Neural progenitor cell (in vitro differentiated cells): ENCODE measurements at regions not wholly inside any gene's neighbourhood (a gene's known extent, or its start where the extent isn't known, plus 50 kb on each side); places are given as distances from the start of the nearest gene placed in this dataset.

Source experiments
- DNase-seq: peaks from one replicate; pipeline ENCODE4 v3.0.0-alpha.2; 2016; ENCODE audit warnings: low spot score
- H2AFZ ChIP-seq: fragments of 200-600 bp; sonication (generic); replicated peaks from 2 replicates; pipeline ENCODE4 v1.6.1; 2016; ENCODE audit warnings: antibody characterized with exemption
- H3F3A ChIP-seq: fragments of 200-600 bp; sonication (generic); 2 replicates; pipeline ENCODE4 v1.6.1; 2016; ENCODE audit warnings: antibody characterized with exemption, low read depth
- H3K27ac ChIP-seq: fragments of 200-600 bp; sonication (generic); 2 replicates; pipeline ENCODE4 v1.5.1; 2016; ENCODE audit warnings: mild to moderate bottlenecking
- H3K27me3 ChIP-seq: fragments of 200-600 bp; sonication (generic); 2 replicates; pipeline ENCODE4 v1.6.1; 2016; ENCODE audit warnings: mild to moderate bottlenecking, moderate library complexity
- H3K36me3 ChIP-seq: fragments of 200-600 bp; sonication (generic); 2 replicates; pipeline ENCODE4 v1.5.1; 2016
- H3K4me1 ChIP-seq: fragments of 200-600 bp; sonication (generic); 2 replicates; pipeline ENCODE4 v1.6.1; 2016; ENCODE audit warnings: mixed run types
- H3K4me2 ChIP-seq: fragments of 200-600 bp; sonication (generic); 2 replicates; pipeline ENCODE4 v1.6.1; 2016
- H3K4me3 ChIP-seq: fragments of 200-600 bp; sonication (generic); 2 replicates; pipeline ENCODE4 v1.5.1; 2016
- H3K79me2 ChIP-seq: fragments of 200-600 bp; sonication (generic); 2 replicates; pipeline ENCODE4 v1.6.1; 2016; ENCODE audit warnings: low read depth
- H3K9ac ChIP-seq: fragments of 200-600 bp; sonication (generic); 2 replicates; pipeline ENCODE4 v1.6.1; 2016
- H3K9me3 ChIP-seq: fragments of 200-600 bp; sonication (generic); 2 replicates; pipeline ENCODE4 v1.5.1; 2016; ENCODE audit warnings: low read depth
- H4K20me1 ChIP-seq: fragments of 200-600 bp; sonication (generic); 2 replicates; pipeline ENCODE4 v1.6.1; 2016; ENCODE audit warnings: low read depth
- H3K27ac Mint-ChIP-seq: 3 replicates; pipeline ENCODE4 v1.8.0; 2021; ENCODE audit warnings: mixed read lengths
- H3K27me3 Mint-ChIP-seq: 2 replicates; pipeline ENCODE4 v1.8.0; 2022; ENCODE audit warnings: low read depth, mild to moderate bottlenecking, inconsistent platforms, moderate library complexity, mixed read lengths; ENCODE audit not compliant: insufficient read depth
- H3K36me3 Mint-ChIP-seq: 3 replicates; pipeline ENCODE4 v1.8.0; 2021; ENCODE audit warnings: mixed read lengths
- H3K4me1 Mint-ChIP-seq: 3 replicates; pipeline ENCODE4 v1.8.0; 2021; ENCODE audit warnings: mixed read lengths
- H3K4me3 Mint-ChIP-seq: 3 replicates; pipeline ENCODE4 v1.8.0; 2021; ENCODE audit warnings: mild to moderate bottlenecking, moderate library complexity, mixed read lengths
- H3K9me3 Mint-ChIP-seq: 3 replicates; pipeline ENCODE4 v1.8.0; 2020; ENCODE audit warnings: mixed read lengths
- EZH2 ChIP-seq: fragments of 200-600 bp; sonication (generic); IDR thresholded peaks from 2 replicates; pipeline ENCODE4 v1.6.1; 2017; ENCODE audit warnings: antibody characterized with exemption, mild to moderate bottlenecking, moderate library complexity
- EZH2phosphoT487 ChIP-seq: fragments of 200-600 bp; sonication (generic); IDR thresholded peaks from 2 replicates; pipeline ENCODE4 v1.6.1; 2017; ENCODE audit warnings: antibody characterized with exemption
- TF ChIP-seq, protein P1 (sequence below): fragments of 200-600 bp; sonication (generic); IDR thresholded peaks from 2 replicates; pipeline ENCODE4 v1.5.1; 2017; ENCODE audit warnings: antibody characterized with exemption, mild to moderate bottlenecking

DNA sequence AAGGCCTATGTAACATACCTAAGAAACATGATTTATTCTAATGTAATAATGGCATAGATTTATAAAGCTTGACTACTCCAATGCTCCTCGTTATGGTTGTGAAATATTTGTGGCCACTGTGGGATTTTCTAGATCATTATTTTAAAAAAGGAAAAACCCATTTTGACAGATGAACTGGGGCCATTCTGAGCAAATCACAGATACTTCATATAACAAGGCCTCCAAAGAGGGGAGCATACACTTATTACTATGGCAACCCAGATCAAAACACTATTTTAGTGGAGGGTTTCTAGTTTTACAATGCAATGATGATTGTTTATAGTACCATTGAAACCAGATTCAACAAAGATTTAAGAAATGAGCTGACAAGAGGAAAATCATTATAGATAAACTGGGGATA is 346.6 kb downstream of the ZNF326 start:
- Histone ChIP-seq H3K27ac (no peak overlapping the region), H3F3A (no peaks in the 10 kb centered on the region), H3K4me3 (no peak overlapping the region), H3K79me2 (no peaks in the 10 kb centered on the region), H3K4me2 (no peak overlapping the region), H2AFZ (no peak overlapping the region), H3K27me3 (no peaks in the 10 kb centered on the region), H3K4me1 (no peaks in the 10 kb centered on the region), H3K9ac (no peak overlapping the region), H3K36me3 (no peaks in the 10 kb centered on the region), H4K20me1 (no peaks in the 10 kb centered on the region), H3K9me3 (no peaks in the 10 kb centered on the region)
- no peak for TF ChIP-seq EZH2phosphoT487
- TF ChIP-seq, protein P1, sequence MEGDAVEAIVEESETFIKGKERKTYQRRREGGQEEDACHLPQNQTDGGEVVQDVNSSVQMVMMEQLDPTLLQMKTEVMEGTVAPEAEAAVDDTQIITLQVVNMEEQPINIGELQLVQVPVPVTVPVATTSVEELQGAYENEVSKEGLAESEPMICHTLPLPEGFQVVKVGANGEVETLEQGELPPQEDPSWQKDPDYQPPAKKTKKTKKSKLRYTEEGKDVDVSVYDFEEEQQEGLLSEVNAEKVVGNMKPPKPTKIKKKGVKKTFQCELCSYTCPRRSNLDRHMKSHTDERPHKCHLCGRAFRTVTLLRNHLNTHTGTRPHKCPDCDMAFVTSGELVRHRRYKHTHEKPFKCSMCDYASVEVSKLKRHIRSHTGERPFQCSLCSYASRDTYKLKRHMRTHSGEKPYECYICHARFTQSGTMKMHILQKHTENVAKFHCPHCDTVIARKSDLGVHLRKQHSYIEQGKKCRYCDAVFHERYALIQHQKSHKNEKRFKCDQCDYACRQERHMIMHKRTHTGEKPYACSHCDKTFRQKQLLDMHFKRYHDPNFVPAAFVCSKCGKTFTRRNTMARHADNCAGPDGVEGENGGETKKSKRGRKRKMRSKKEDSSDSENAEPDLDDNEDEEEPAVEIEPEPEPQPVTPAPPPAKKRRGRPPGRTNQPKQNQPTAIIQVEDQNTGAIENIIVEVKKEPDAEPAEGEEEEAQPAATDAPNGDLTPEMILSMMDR, result no peak
- TF ChIP-seq EZH2, result no peak
- Mint-ChIP-seq H3K36me3 (no peaks in the 10 kb centered on the region), H3K4me3 (no peak overlapping the region), H3K27ac (no peak overlapping the region), H3K27me3 (no peaks in the 10 kb centered on the region), H3K4me1 (peaks cover 3% of the 10 kb centered on the region), H3K9me3 (no peaks in the 10 kb centered on the region)
- no peak for DNase-seq

- no peak overlapping the region for H3K27ac Mint-ChIP-seq
- H3K4me1 ChIP-seq, result peaks cover 6% of the 10 kb centered on the region
- no peaks in the 10 kb centered on the region for H4K20me1 ChIP-seq
- H3K4me3 Mint-ChIP-seq, result no peak overlapping the region
- H3K27me3 ChIP-seq, result no peaks in the 10 kb centered on the region
- H3K9ac ChIP-seq, result no peak overlapping the region
- TF ChIP-seq EZH2, result no peak
- TF ChIP-seq, protein P1, result no peak
- TF ChIP-seq EZH2phosphoT487, result no peak
- no peak overlapping the region for H3K4me2 ChIP-seq
- no peaks in the 10 kb centered on the region for H3K9me3 ChIP-seq
- H2AFZ ChIP-seq, result no peak overlapping the region
- no peaks in the 10 kb centered on the region for H3K9me3 Mint-ChIP-seq
- H3K36me3 Mint-ChIP-seq, result no peaks in the 10 kb centered on the region
- no peaks in the 10 kb centered on the region for H3K36me3 ChIP-seq
- peaks cover 12% of the 10 kb centered on the region for H3K4me1 Mint-ChIP-seq
- no peak overlapping the region for H3K4me3 ChIP-seq
- peaks cover 5% of the 10 kb centered on the region for H3K27me3 Mint-ChIP-seq
- H3K79me2 ChIP-seq, result no peaks in the 10 kb centered on the region
- H3F3A ChIP-seq, result no peaks in the 10 kb centered on the region
- H3K27ac ChIP-seq, result no peak overlapping the region
- DNase-seq, result no peak
Observed at GRCh38 chr1:90340606-90341005, 345.7 kb downstream of the ZNF326 start.

GRCh38 chr1:90339811-90340210 is 344.9 kb downstream of the ZNF326 start:
- H3K79me2 ChIP-seq, result no peaks in the 10 kb centered on the region
- H3F3A ChIP-seq, result no peaks in the 10 kb centered on the region
- no peaks in the 10 kb centered on the region for H3K36me3 ChIP-seq
- peaks cover 5% of the 10 kb centered on the region for H3K27me3 Mint-ChIP-seq
- DNase-seq, result no peak
- no peak overlapping the region for H3K4me3 Mint-ChIP-seq
- no peak overlapping the region for H3K4me3 ChIP-seq
- no peak overlapping the region for H3K9ac ChIP-seq
- H3K4me2 ChIP-seq, result no peak overlapping the region
- no peak overlapping the region for H3K27ac Mint-ChIP-seq
- no peak overlapping the region for H2AFZ ChIP-seq
- H3K27ac ChIP-seq, result no peak overlapping the region
- TF ChIP-seq EZH2, result no peak
- TF ChIP-seq, protein P1, result no peak
- TF ChIP-seq EZH2phosphoT487, result no peak
- peaks cover 17% of the 10 kb centered on the region for H3K4me1 Mint-ChIP-seq
- no peaks in the 10 kb centered on the region for H3K27me3 ChIP-seq
- H3K36me3 Mint-ChIP-seq, result no peaks in the 10 kb centered on the region
- no peaks in the 10 kb centered on the region for H3K9me3 ChIP-seq
- peaks cover 11% of the 10 kb centered on the region for H3K4me1 ChIP-seq
- no peaks in the 10 kb centered on the region for H4K20me1 ChIP-seq
- no peaks in the 10 kb centered on the region for H3K9me3 Mint-ChIP-seq
